ENCODE measurements at regions not wholly inside any gene's neighbourhood (a gene's known extent, or its start where the extent isn't known, plus 50 kb on each side); places are given as distances from the start of the nearest gene placed in this dataset.

- TF ChIP-seq, protein P1, sequence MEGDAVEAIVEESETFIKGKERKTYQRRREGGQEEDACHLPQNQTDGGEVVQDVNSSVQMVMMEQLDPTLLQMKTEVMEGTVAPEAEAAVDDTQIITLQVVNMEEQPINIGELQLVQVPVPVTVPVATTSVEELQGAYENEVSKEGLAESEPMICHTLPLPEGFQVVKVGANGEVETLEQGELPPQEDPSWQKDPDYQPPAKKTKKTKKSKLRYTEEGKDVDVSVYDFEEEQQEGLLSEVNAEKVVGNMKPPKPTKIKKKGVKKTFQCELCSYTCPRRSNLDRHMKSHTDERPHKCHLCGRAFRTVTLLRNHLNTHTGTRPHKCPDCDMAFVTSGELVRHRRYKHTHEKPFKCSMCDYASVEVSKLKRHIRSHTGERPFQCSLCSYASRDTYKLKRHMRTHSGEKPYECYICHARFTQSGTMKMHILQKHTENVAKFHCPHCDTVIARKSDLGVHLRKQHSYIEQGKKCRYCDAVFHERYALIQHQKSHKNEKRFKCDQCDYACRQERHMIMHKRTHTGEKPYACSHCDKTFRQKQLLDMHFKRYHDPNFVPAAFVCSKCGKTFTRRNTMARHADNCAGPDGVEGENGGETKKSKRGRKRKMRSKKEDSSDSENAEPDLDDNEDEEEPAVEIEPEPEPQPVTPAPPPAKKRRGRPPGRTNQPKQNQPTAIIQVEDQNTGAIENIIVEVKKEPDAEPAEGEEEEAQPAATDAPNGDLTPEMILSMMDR (IDR thresholded peaks at IDR 0.05), result no peak
- no peak for TF ChIP-seq POLR2A (IDR thresholded peaks at IDR 0.05)
Observed at GRCh38 chr12:89280833-89281538, 71.3 kb downstream of the DUSP6 start.
